Raji (cell line): ENCODE measurements at regions not wholly inside any gene's neighbourhood (a gene's known extent, or its start where the extent isn't known, plus 50 kb on each side); places are given as distances from the start of the nearest gene placed in this dataset.

Experiments
- POLR2A ChIP-seq: IDR thresholded peaks from 2 replicates; pipeline ENCODE4 v1.6.1; 2011; ENCODE audit warnings: low read depth, low read length, control low read depth; ENCODE audit not compliant: insufficient read depth

- TF ChIP-seq POLR2A: no peak
Measured at GRCh38 chr13:73580513-73581267, 521.9 kb downstream of the KLF5 start.

- TF ChIP-seq POLR2A: no peak
Measured at GRCh38 chr13:73579574-73580274, 520.9 kb downstream of the KLF5 start.

GRCh38 chr13:73578251-73578875 lies 519.6 kb downstream of the KLF5 start:
- TF ChIP-seq POLR2A: no peak

- no peak for TF ChIP-seq POLR2A
Measured at GRCh38 chr13:73576291-73576690, 517.5 kb downstream of the KLF5 start.

- TF ChIP-seq POLR2A: no peak
Measured at GRCh38 chr13:73572824-73573223, 514.0 kb downstream of the KLF5 start.

- no peak for TF ChIP-seq POLR2A
Measured at GRCh38 chr13:73571376-73571775, 512.6 kb downstream of the KLF5 start.

- no peak for TF ChIP-seq POLR2A
Measured at GRCh38 chr13:73556902-73557301, 498.1 kb downstream of the KLF5 start.

GRCh38 chr13:73556128-73556527 lies 497.3 kb downstream of the KLF5 start:
- TF ChIP-seq POLR2A: no peak

GRCh38 chr13:73551736-73552135 lies 492.9 kb downstream of the KLF5 start:
- TF ChIP-seq POLR2A: no peak

GRCh38 chr13:73549717-73550116 lies 490.9 kb downstream of the KLF5 start:
- no peak for TF ChIP-seq POLR2A

GRCh38 chr13:73548449-73548848 lies 489.6 kb downstream of the KLF5 start:
- no peak for TF ChIP-seq POLR2A

GRCh38 chr13:73547239-73547638 lies 488.4 kb downstream of the KLF5 start:
- TF ChIP-seq POLR2A: no peak

- no peak for TF ChIP-seq POLR2A
Measured at GRCh38 chr13:73544175-73544574, 485.4 kb downstream of the KLF5 start.

GRCh38 chr13:73542446-73542845 lies 483.6 kb downstream of the KLF5 start:
- no peak for TF ChIP-seq POLR2A

GRCh38 chr13:73536865-73537264 lies 478.1 kb downstream of the KLF5 start:
- TF ChIP-seq POLR2A: no peak

- no peak for TF ChIP-seq POLR2A
Measured at GRCh38 chr13:73535341-73535740, 476.5 kb downstream of the KLF5 start.
